ENCODE measurements at regions not wholly inside any gene's neighbourhood (a gene's known extent, or its start where the extent isn't known, plus 50 kb on each side); places are given as distances from the start of the nearest gene placed in this dataset.
A peak's percentile ranks its signal among the peaks of the same experiment; 100 is the strongest.

DNA sequence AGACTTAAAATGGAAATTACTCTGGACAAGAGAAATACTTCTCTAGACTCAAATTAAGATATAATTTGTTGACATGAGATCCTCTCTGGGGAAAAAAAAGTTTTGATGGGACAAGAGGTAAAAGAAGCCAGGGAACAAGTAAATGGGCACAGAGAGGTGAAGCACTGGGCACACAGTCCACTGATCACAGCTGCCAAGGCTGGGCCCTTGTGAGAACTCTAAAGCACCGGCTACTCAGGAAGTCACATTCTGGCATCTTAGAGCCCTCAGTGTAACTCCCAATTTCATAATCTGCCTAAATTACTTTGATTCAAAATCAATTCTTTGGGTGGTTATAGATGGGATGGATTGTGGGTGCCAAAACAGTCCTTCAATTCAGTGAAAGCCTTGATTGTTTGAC, 123.2 kb upstream of the CACNA2D1 start:
- DNase-seq: peak; percentile 78 to 92
- Histone ChIP-seq H3K4me3 (replicated peaks in 1 of 3) (no peak overlapping the region), H3K36me3 (no peaks in the 10 kb centered on the region), H3K4me1 (peaks cover 0 to 11% of the 10 kb centered on the region in 2 donors), H3K27me3 (no peaks in the 10 kb centered on the region), H3K27ac (no peak overlapping the region), H3K9me3 (no peaks in the 10 kb centered on the region)
- intact Hi-C loops (cut with DNase I): no loop called here
- TF ChIP-seq POLR2A (IDR thresholded peaks at IDR 0.05): no peak
- TF ChIP-seq CTCF (IDR thresholded peaks at IDR 0.05): no peak
- WGBS, 2 donors: 8 to 13% methylated on average over 1 of the region's 1 CpG

GRCh38 chr7:82562716-82563404, 119.3 kb upstream of the CACNA2D1 start:
- no peaks in the 10 kb centered on the region for H3K27me3 ChIP-seq
- H3K9me3 ChIP-seq: no peaks in the 10 kb centered on the region
- no peak overlapping the region for H3K4me3 ChIP-seq (replicated peaks in 1 of 3)
- 92% methylated on average over 2 of the region's 2 CpGs for WGBS, 2 donors
- no peak overlapping the region for H3K27ac ChIP-seq
- H3K4me1 ChIP-seq: peaks cover 0 to 11% of the 10 kb centered on the region in 2 donors
- no peak for TF ChIP-seq CTCF (IDR thresholded peaks at IDR 0.05)
- TF ChIP-seq POLR2A (IDR thresholded peaks at IDR 0.05): no peak
- no peak for DNase-seq
- intact Hi-C loops (cut with DNase I): no loop called here
- no peaks in the 10 kb centered on the region for H3K36me3 ChIP-seq

DNA sequence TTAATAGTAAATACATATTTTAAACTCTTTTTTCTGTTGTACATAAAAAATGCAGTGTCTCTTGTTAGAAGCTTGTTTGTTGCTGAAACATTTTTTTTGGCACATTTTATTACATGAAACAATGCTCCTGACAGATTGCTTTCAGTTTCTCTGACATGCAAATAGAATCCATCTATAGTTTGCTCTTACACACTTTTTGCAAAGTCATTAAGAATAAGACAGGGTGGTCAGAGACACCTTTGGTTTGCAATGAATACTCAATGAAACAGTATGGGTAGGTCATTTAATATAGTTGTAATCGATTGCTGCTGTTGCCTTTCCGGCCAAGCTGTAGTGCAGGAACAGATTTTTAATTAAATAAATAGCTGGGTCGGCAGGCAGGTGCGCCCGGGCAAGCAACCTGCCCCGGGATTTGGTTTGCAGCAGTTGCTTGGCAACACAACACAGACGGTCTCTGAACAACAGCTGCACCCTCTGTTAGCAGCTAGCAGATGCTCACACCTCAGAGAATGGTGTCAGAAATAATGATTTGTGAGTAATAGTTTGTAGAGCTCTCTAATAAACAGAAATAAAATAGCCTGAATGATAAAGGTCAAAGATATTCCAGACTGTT, 115.7 kb upstream of the CACNA2D1 start:
- DNase-seq: peak; percentile 15 to 40
- Histone ChIP-seq H3K9me3 (no peaks in the 10 kb centered on the region), H3K27ac (no peak overlapping the region), H3K36me3 (no peaks in the 10 kb centered on the region), H3K27me3 (no peaks in the 10 kb centered on the region), H3K4me1 (no peaks in the 10 kb centered on the region), H3K4me3 (replicated peaks in 1 of 3) (no peak overlapping the region)
- intact Hi-C loops (cut with DNase I): no loop called here
- 12% methylated on average over 7 of the region's 7 CpGs for WGBS, 2 donors
- TF ChIP-seq POLR2A (IDR thresholded peaks at IDR 0.05): no peak
- no peak for TF ChIP-seq CTCF (IDR thresholded peaks at IDR 0.05)

GRCh38 chr7:82549616-82550285, 106.2 kb upstream of the CACNA2D1 start:
- Histone ChIP-seq H3K27me3 (no peaks in the 10 kb centered on the region), H3K4me3 (replicated peaks in 1 of 3) (no peak overlapping the region), H3K4me1 (no peaks in the 10 kb centered on the region), H3K36me3 (no peaks in the 10 kb centered on the region), H3K9me3 (no peaks in the 10 kb centered on the region), H3K27ac (no peak overlapping the region)
- intact Hi-C loops (cut with DNase I): no loop called here
- no peak for TF ChIP-seq CTCF (IDR thresholded peaks at IDR 0.05)
- no peak for TF ChIP-seq POLR2A (IDR thresholded peaks at IDR 0.05)
- no peak for DNase-seq
- WGBS, 2 donors: 74 to 86% methylated on average over 6 of the region's 6 CpGs

DNA sequence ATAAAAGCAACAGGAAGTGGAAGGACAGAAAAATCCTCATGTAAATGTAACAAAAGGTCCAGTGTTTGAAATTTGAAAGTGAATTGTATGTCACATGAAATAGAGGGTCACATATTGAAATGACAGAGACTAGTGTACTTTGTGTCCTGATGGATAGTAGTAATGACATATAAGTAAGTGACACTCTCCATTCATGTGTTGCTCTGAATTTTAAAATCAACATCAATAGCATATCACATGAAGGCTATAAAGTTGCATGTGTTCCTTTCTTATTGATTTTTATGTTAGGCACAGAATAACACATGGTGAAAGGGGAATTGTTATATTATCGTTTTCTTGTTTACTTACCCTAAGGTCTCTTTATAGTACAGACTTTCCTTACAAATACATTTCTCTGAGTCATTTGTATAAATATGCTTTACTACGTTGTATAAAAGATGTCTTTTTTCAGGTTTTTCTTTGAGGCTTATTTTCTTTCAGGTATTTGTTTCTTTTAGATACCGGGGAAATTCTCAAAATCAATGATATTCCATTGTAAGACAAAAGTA, 104.6 kb upstream of the CACNA2D1 start:
- Histone ChIP-seq H3K27me3 (no peaks in the 10 kb centered on the region), H3K4me3 (replicated peaks in 1 of 3) (no peak overlapping the region), H3K27ac (no peak overlapping the region), H3K4me1 (no peaks in the 10 kb centered on the region), H3K9me3 (no peaks in the 10 kb centered on the region), H3K36me3 (no peaks in the 10 kb centered on the region)
- no peak for DNase-seq
- intact Hi-C loops (cut with DNase I): no loop called here
- TF ChIP-seq CTCF (IDR thresholded peaks at IDR 0.05) (no peak), POLR2A (IDR thresholded peaks at IDR 0.05) (no peak)
- WGBS, 2 donors: 90 to 92% methylated on average over 3 of the region's 3 CpGs
